Lower leg skin (tissue), 4 donors: ENCODE measurements at regions not wholly inside any gene's neighbourhood (a gene's known extent, or its start where the extent isn't known, plus 50 kb on each side); places are given as distances from the start of the nearest gene placed in this dataset.

ENCODE experiments used
- DNase-seq, 2 donors: peaks; one replicate each; pipeline ENCODE4 v3.0.0-alpha.2; 2019; ENCODE audit warnings: low spot score in 2 of 2
- H3K4me3 ChIP-seq: fragments of 200-600 bp; sonication (generic); 2 replicates; pipeline ENCODE4 v1.5.1; 2017; ENCODE audit warnings: mild to moderate bottlenecking, low read depth; ENCODE audit not compliant: poor library complexity, severe bottlenecking
- CTCF ChIP-seq, 3 donors: fragments of 450-650 bp; IDR thresholded peaks; one replicate each; pipeline ENCODE4 v1.5.1; 2016; ENCODE audit warnings: antibody characterized with exemption in 3 of 3, mild to moderate bottlenecking in 3 of 3, moderate library complexity in 2 of 3
- POLR2A ChIP-seq, 2 donors: fragments of 450-650 bp; IDR thresholded peaks; one replicate each; pipeline ENCODE4 v1.6.1; 2016 to 2017; ENCODE audit warnings: antibody characterized with exemption in 2 of 2, mild to moderate bottlenecking in 1 of 2, moderate library complexity in 1 of 2
- WGBS, 2 donors: methylation state at CpG; one replicate each; pipeline ENCODE4 v1.1.5; 2018; 5-methylcytosine and 5-hydroxymethylcytosine counted together
- intact Hi-C: fragments of 100-400 bp; cut with DNase I; formaldehyde crosslinking; loops from one replicate; pipeline ENCODE4 v1.15.0; 2023; ENCODE audit warnings: low total_unique reads

GRCh38 chr2:60297296-60298005, 256.0 kb downstream of the BCL11A start:
- no peak overlapping the region for H3K4me3 ChIP-seq
- peak; percentile 46 to 88 for DNase-seq
- intact Hi-C loops = no loop called here
- 25 to 29% methylated on average over 18 to 21 of the region's 21 CpGs for WGBS, 2 donors
- TF ChIP-seq POLR2A (IDR thresholded peaks at IDR 0.05) = no peak
- no peak for TF ChIP-seq CTCF (IDR thresholded peaks at IDR 0.05)

- H3K4me3 ChIP-seq = no peak overlapping the region
- WGBS, 2 donors = 62 to 72% methylated on average over 8 of the region's 8 CpGs
- intact Hi-C loops = no loop called here
- TF ChIP-seq CTCF (IDR thresholded peaks at IDR 0.05) = no peak
- no peak for TF ChIP-seq POLR2A (IDR thresholded peaks at IDR 0.05)
- DNase-seq = peak in 1 of 2 donors; percentile 33
Measured at GRCh38 chr2:60296219-60296955, 257.1 kb downstream of the BCL11A start.

GRCh38 chr2:60295636-60295962, 257.9 kb downstream of the BCL11A start:
- intact Hi-C loops = no loop called here
- TF ChIP-seq CTCF (IDR thresholded peaks at IDR 0.05) = no peak
- no peak for TF ChIP-seq POLR2A (IDR thresholded peaks at IDR 0.05)
- DNase-seq = no peak
- 72 to 85% methylated on average over 9 of the region's 9 CpGs for WGBS, 2 donors
- no peak overlapping the region for H3K4me3 ChIP-seq

- no peak overlapping the region for H3K4me3 ChIP-seq
- intact Hi-C loops = no loop called here
- WGBS, 2 donors = 53 to 77% methylated on average over 19 to 20 of the region's 20 CpGs
- DNase-seq = no peak
- TF ChIP-seq CTCF (IDR thresholded peaks at IDR 0.05) = no peak
- no peak for TF ChIP-seq POLR2A (IDR thresholded peaks at IDR 0.05)
Measured at GRCh38 chr2:60294901-60295635, 258.4 kb downstream of the BCL11A start.

GRCh38 chr2:60292242-60292641, 261.2 kb downstream of the BCL11A start:
- 76 to 84% methylated on average over 3 of the region's 3 CpGs for WGBS, 2 donors
- no peak for DNase-seq
- intact Hi-C loops = no loop called here
- H3K4me3 ChIP-seq = no peak overlapping the region
- TF ChIP-seq POLR2A (IDR thresholded peaks at IDR 0.05) (no peak), CTCF (IDR thresholded peaks at IDR 0.05) (no peak)
